ENCODE measurements at regions not wholly inside any gene's neighbourhood (a gene's known extent, or its start where the extent isn't known, plus 50 kb on each side); places are given as distances from the start of the nearest gene placed in this dataset.
"Not testable (repeated sequence)": the region's sequence is repeated elsewhere in the genome, so short reads cannot be mapped to it uniquely, and the experiment has no call there.

- no peak for DNase-seq (ENCODE audit: low spot score)
- TF ChIP-seq CTCF (IDR thresholded peaks at IDR 0.05; ENCODE audit: extremely low read depth, missing control alignments): no peak
Observed at GRCh38 chr4:19577097-19577496, 674.6 kb upstream of the SLIT2 start.

DNA sequence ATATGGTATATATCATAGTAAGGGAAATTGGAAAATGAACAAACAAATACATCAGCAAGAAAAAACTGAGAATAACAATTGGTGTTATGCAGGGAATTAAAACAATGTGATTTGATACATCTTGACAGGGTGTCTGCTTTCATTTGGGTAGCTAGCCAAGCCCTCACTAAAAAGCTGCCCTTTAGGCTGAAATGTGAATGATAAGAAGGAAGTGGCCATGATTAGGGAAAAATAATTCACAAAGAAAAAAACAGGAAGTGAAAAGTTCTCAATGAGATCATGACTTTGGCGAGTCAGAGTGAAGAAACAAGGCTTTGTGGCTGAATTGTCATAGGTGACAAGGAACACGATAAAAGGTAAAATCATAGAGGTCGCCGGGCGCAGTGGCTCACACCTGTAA, 675.8 kb upstream of the SLIT2 start:
- TF ChIP-seq CTCF (IDR thresholded peaks at IDR 0.05; ENCODE audit: extremely low read depth, missing control alignments): no peak
- no peak for DNase-seq (ENCODE audit: low spot score)

DNA sequence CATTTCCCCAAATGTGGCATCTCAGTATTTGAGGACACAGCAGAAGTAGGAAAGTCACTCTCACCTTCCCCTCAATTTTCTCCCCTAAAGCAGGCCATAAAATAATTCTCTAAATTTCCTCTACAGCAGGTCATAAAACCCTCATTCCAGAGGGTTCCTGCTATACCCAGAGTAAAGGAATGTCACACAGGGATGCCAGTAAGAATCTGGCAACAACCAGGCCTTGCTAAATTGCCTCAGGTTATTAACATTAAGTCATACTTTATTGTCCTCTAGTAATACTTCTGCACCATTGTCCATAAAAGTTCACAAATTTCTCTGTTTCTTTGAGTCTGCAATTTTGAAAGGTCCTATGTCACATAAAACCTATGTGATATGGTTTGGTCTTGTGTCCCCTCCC, 685.7 kb upstream of the SLIT2 start:
- no peak for DNase-seq (ENCODE audit: low spot score)
- TF ChIP-seq CTCF (IDR thresholded peaks at IDR 0.05; ENCODE audit: extremely low read depth, missing control alignments): no peak

DNA sequence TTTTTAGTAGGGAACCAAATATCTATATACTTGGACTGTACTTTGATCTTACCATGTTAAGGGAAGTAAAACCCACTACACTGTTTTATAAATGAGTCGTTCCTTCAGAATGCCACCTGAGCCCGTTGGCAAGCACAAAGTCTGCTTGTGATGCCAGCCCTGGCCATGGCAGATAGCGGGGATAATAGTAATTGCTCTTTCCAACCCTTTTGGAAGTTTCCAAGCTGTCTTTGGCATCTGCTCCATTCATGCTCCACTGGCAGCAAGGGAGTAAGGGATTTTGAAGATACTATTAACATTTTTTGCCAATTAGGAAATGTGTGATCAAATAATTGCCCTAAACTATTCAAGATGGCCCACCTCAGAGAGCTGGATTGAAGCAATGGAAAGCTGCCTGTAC, 689.2 kb upstream of the SLIT2 start:
- DNase-seq (ENCODE audit: low spot score): no peak
- no peak for TF ChIP-seq CTCF (IDR thresholded peaks at IDR 0.05; ENCODE audit: extremely low read depth, missing control alignments)

DNA sequence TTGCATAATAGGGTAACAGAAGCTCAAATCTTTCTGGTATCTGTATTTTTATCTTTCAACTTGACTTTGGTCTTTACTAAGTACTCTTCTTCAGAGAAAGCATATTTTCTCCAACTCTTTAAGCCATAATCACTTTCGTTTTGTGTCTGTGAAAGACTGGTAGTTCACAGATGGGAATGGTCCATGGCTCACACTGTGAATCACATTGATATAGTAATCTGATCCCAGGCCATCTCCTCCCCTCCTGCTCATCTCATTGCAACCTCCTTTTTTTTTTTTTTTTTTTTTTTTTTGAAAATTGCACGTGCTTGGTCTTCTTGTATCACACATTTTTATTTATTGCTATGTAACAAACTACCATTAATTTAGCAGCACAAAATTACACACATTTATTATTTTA, 694.5 kb upstream of the SLIT2 start:
- no peak for TF ChIP-seq CTCF (IDR thresholded peaks at IDR 0.05; ENCODE audit: extremely low read depth, missing control alignments)
- DNase-seq (ENCODE audit: low spot score): no peak

DNA sequence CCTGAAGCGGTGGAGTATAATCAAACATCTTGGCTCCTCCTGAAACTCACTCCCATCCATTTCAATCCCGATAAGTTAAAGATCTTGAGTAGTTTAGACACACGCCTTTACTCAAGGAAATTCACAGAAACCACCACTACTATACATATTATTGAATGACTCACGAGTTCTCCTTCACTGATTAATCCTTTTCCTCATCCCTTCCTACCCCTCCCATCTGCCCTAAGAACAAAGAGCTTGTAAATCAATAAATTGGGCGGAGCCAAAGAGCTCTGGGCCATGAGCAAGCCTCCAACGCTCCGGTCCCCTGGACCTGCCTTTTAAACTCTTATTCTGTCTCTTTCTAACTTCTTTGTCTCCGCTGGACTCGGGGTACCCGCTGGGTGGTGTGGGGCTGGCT, 695.4 kb upstream of the SLIT2 start:
- DNase-seq (ENCODE audit: low spot score): not testable (repeated sequence)

DNA sequence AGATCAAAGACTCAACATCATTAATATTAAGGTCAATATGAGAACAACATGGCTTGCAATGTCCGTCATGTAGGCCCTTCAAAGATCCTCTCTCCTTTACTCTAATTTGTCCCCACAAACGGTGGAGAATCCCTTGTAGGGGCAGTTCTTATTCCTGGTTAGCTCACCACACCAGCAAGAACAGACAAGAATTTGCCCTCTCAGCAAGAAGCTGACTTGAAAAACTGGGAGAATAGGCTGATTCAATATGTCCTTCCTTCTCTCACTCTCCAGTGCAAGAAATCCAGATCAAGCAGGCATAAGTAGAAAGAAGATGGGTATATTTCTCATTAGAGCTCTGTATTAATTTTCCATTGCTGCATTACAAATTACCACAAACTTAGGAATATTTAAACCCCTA, 704.2 kb upstream of the SLIT2 start:
- DNase-seq (ENCODE audit: low spot score): no peak
- no peak for TF ChIP-seq CTCF (IDR thresholded peaks at IDR 0.05; ENCODE audit: extremely low read depth, missing control alignments)

GRCh38 chr4:19544446-19545125, 707.1 kb upstream of the SLIT2 start:
- no peak for DNase-seq (ENCODE audit: low spot score)
- no peak for TF ChIP-seq CTCF (IDR thresholded peaks at IDR 0.05; ENCODE audit: extremely low read depth, missing control alignments)
